ENCODE measurements at regions not wholly inside any gene's neighbourhood (a gene's known extent, or its start where the extent isn't known, plus 50 kb on each side); places are given as distances from the start of the nearest gene placed in this dataset.

- Histone ChIP-seq H3K9ac (ENCODE audit: low read length) (no peak overlapping the region), H3K27me3 (ENCODE audit: control insufficient read depth, insufficient read depth, low read length) (no peaks in the 10 kb centered on the region), H3K36me3 (ENCODE audit: control insufficient read depth, insufficient read depth, low read length) (no peaks in the 10 kb centered on the region), H3K4me1 (ENCODE audit: control insufficient read depth, insufficient read depth, low read length) (no peaks in the 10 kb centered on the region), H3K4me3 (ENCODE audit: low read length) (no peak overlapping the region), H3K9me3 (ENCODE audit: control insufficient read depth, low read length) (no peaks in the 10 kb centered on the region)
These were observed 154.5 kb downstream of the OAT start for GRCh38 chr10:124264271-124264670.

GRCh38 chr10:124263726-124264125, 155.0 kb downstream of the OAT start:
- H3K27me3 ChIP-seq (ENCODE audit: control insufficient read depth, insufficient read depth, low read length) = no peaks in the 10 kb centered on the region
- no peak overlapping the region for H3K9ac ChIP-seq (ENCODE audit: low read length)
- no peaks in the 10 kb centered on the region for H3K9me3 ChIP-seq (ENCODE audit: control insufficient read depth, low read length)
- H3K36me3 ChIP-seq (ENCODE audit: control insufficient read depth, insufficient read depth, low read length) = no peaks in the 10 kb centered on the region
- no peaks in the 10 kb centered on the region for H3K4me1 ChIP-seq (ENCODE audit: control insufficient read depth, insufficient read depth, low read length)
- H3K4me3 ChIP-seq (ENCODE audit: low read length) = no peak overlapping the region

GRCh38 chr10:124262971-124263370, 155.8 kb downstream of the OAT start:
- Histone ChIP-seq H3K9ac (ENCODE audit: low read length) (no peak overlapping the region), H3K36me3 (ENCODE audit: control insufficient read depth, insufficient read depth, low read length) (no peaks in the 10 kb centered on the region), H3K4me1 (ENCODE audit: control insufficient read depth, insufficient read depth, low read length) (no peaks in the 10 kb centered on the region), H3K27me3 (ENCODE audit: control insufficient read depth, insufficient read depth, low read length) (no peaks in the 10 kb centered on the region), H3K9me3 (ENCODE audit: control insufficient read depth, low read length) (no peaks in the 10 kb centered on the region), H3K4me3 (ENCODE audit: low read length) (no peak overlapping the region)

GRCh38 chr10:124262234-124262865, 156.4 kb downstream of the OAT start:
- Histone ChIP-seq H3K9ac (ENCODE audit: low read length) (no peak overlapping the region), H3K36me3 (ENCODE audit: control insufficient read depth, insufficient read depth, low read length) (no peaks in the 10 kb centered on the region), H3K4me1 (ENCODE audit: control insufficient read depth, insufficient read depth, low read length) (no peaks in the 10 kb centered on the region), H3K27me3 (ENCODE audit: control insufficient read depth, insufficient read depth, low read length) (no peaks in the 10 kb centered on the region), H3K9me3 (ENCODE audit: control insufficient read depth, low read length) (no peaks in the 10 kb centered on the region), H3K4me3 (ENCODE audit: low read length) (no peak overlapping the region)

GRCh38 chr10:124259139-124259825, 159.4 kb downstream of the OAT start:
- Histone ChIP-seq H3K27me3 (ENCODE audit: control insufficient read depth, insufficient read depth, low read length) (no peaks in the 10 kb centered on the region), H3K9me3 (ENCODE audit: control insufficient read depth, low read length) (no peaks in the 10 kb centered on the region), H3K4me1 (ENCODE audit: control insufficient read depth, insufficient read depth, low read length) (no peaks in the 10 kb centered on the region), H3K4me3 (ENCODE audit: low read length) (no peak overlapping the region), H3K9ac (ENCODE audit: low read length) (no peak overlapping the region), H3K36me3 (ENCODE audit: control insufficient read depth, insufficient read depth, low read length) (no peaks in the 10 kb centered on the region)

GRCh38 chr10:124257781-124258180, 160.9 kb downstream of the OAT start:
- Histone ChIP-seq H3K4me1 (ENCODE audit: control insufficient read depth, insufficient read depth, low read length) (no peaks in the 10 kb centered on the region), H3K27me3 (ENCODE audit: control insufficient read depth, insufficient read depth, low read length) (no peaks in the 10 kb centered on the region), H3K9me3 (ENCODE audit: control insufficient read depth, low read length) (no peaks in the 10 kb centered on the region), H3K36me3 (ENCODE audit: control insufficient read depth, insufficient read depth, low read length) (no peaks in the 10 kb centered on the region), H3K4me3 (ENCODE audit: low read length) (no peak overlapping the region), H3K9ac (ENCODE audit: low read length) (no peak overlapping the region)

GRCh38 chr10:124256151-124256550, 162.6 kb downstream of the OAT start:
- no peaks in the 10 kb centered on the region for H3K4me1 ChIP-seq (ENCODE audit: control insufficient read depth, insufficient read depth, low read length)
- no peak overlapping the region for H3K9ac ChIP-seq (ENCODE audit: low read length)
- no peaks in the 10 kb centered on the region for H3K36me3 ChIP-seq (ENCODE audit: control insufficient read depth, insufficient read depth, low read length)
- H3K27me3 ChIP-seq (ENCODE audit: control insufficient read depth, insufficient read depth, low read length) = no peaks in the 10 kb centered on the region
- no peak overlapping the region for H3K4me3 ChIP-seq (ENCODE audit: low read length)
- H3K9me3 ChIP-seq (ENCODE audit: control insufficient read depth, low read length) = no peaks in the 10 kb centered on the region

GRCh38 chr10:124255556-124255955, 162.2 kb upstream of the CHST15 start:
- no peaks in the 10 kb centered on the region for H3K27me3 ChIP-seq (ENCODE audit: control insufficient read depth, insufficient read depth, low read length)

GRCh38 chr10:124254490-124254889, 161.1 kb upstream of the CHST15 start:
- H3K4me3 ChIP-seq (ENCODE audit: low read length) = no peak overlapping the region
- H3K27me3 ChIP-seq (ENCODE audit: control insufficient read depth, insufficient read depth, low read length) = no peaks in the 10 kb centered on the region
- no peaks in the 10 kb centered on the region for H3K36me3 ChIP-seq (ENCODE audit: control insufficient read depth, insufficient read depth, low read length)
- H3K9ac ChIP-seq (ENCODE audit: low read length) = no peak overlapping the region
- H3K9me3 ChIP-seq (ENCODE audit: control insufficient read depth, low read length) = no peaks in the 10 kb centered on the region
- no peaks in the 10 kb centered on the region for H3K4me1 ChIP-seq (ENCODE audit: control insufficient read depth, insufficient read depth, low read length)

More at GRCh38 chr10:124255556-124255955, 162.2 kb upstream of the CHST15 start:
- Histone ChIP-seq H3K36me3 (ENCODE audit: control insufficient read depth, insufficient read depth, low read length) (no peaks in the 10 kb centered on the region), H3K4me1 (ENCODE audit: control insufficient read depth, insufficient read depth, low read length) (no peaks in the 10 kb centered on the region), H3K9ac (ENCODE audit: low read length) (no peak overlapping the region), H3K4me3 (ENCODE audit: low read length) (no peak overlapping the region), H3K9me3 (ENCODE audit: control insufficient read depth, low read length) (no peaks in the 10 kb centered on the region)

- Histone ChIP-seq H3K36me3 (ENCODE audit: control insufficient read depth, insufficient read depth, low read length) (no peaks in the 10 kb centered on the region), H3K9me3 (ENCODE audit: control insufficient read depth, low read length) (no peaks in the 10 kb centered on the region), H3K9ac (ENCODE audit: low read length) (no peak overlapping the region), H3K27me3 (ENCODE audit: control insufficient read depth, insufficient read depth, low read length) (no peaks in the 10 kb centered on the region), H3K4me1 (ENCODE audit: control insufficient read depth, insufficient read depth, low read length) (no peaks in the 10 kb centered on the region), H3K4me3 (ENCODE audit: low read length) (no peak overlapping the region)
These were observed 159.6 kb upstream of the CHST15 start for GRCh38 chr10:124253006-124253405.

- Histone ChIP-seq H3K27me3 (ENCODE audit: control insufficient read depth, insufficient read depth, low read length) (no peaks in the 10 kb centered on the region), H3K36me3 (ENCODE audit: control insufficient read depth, insufficient read depth, low read length) (no peaks in the 10 kb centered on the region), H3K9me3 (ENCODE audit: control insufficient read depth, low read length) (no peaks in the 10 kb centered on the region), H3K9ac (ENCODE audit: low read length) (no peak overlapping the region), H3K4me3 (ENCODE audit: low read length) (no peak overlapping the region), H3K4me1 (ENCODE audit: control insufficient read depth, insufficient read depth, low read length) (no peaks in the 10 kb centered on the region)
These were observed 158.8 kb upstream of the CHST15 start for GRCh38 chr10:124252097-124252715.

GRCh38 chr10:124251317-124252065, 158.1 kb upstream of the CHST15 start:
- Histone ChIP-seq H3K9ac (ENCODE audit: low read length) (no peak overlapping the region), H3K4me1 (ENCODE audit: control insufficient read depth, insufficient read depth, low read length) (no peaks in the 10 kb centered on the region), H3K4me3 (ENCODE audit: low read length) (no peak overlapping the region), H3K36me3 (ENCODE audit: control insufficient read depth, insufficient read depth, low read length) (no peaks in the 10 kb centered on the region), H3K27me3 (ENCODE audit: control insufficient read depth, insufficient read depth, low read length) (no peaks in the 10 kb centered on the region), H3K9me3 (ENCODE audit: control insufficient read depth, low read length) (no peaks in the 10 kb centered on the region)
